ENCODE measurements at regions not wholly inside any gene's neighbourhood (a gene's known extent, or its start where the extent isn't known, plus 50 kb on each side); places are given as distances from the start of the nearest gene placed in this dataset.

- intact Hi-C loops (cut with micrococcal nuclease), result no loop called here
- H3K27ac ChIP-seq (ENCODE audit: low read depth, low read length), result no peak overlapping the region
- H3K4me1 ChIP-seq (ENCODE audit: insufficient read depth, low read length), result no peaks in the 10 kb centered on the region
- Mint-ChIP-seq H3K27ac (no peak overlapping the region), H3K36me3 (no peaks in the 10 kb centered on the region), H3K4me3 (no peak overlapping the region), H3K27me3 (no peaks in the 10 kb centered on the region), H3K4me1 (no peaks in the 10 kb centered on the region), H3K9me3 (peaks cover 0 to 4% (median 0%) of the 10 kb centered on the region in 8 donors)
- no peak overlapping the region for H3K4me3 ChIP-seq (ENCODE audit: low read length in 2 of 2)
- POLR2A ChIA-PET (ENCODE audit: partially characterized antibody), result no interaction called here
- CTCF ChIA-PET (ENCODE audit: partially characterized antibody), result no interaction called here
- no peaks in the 10 kb centered on the region for H3K9me3 ChIP-seq (ENCODE audit: control insufficient read depth in 1 of 2, low read length in 2 of 2)
- no peaks in the 10 kb centered on the region for H3K27me3 ChIP-seq (ENCODE audit: insufficient read depth, low read length)
- DNase-seq, result no peak
- H3K36me3 ChIP-seq (ENCODE audit: insufficient read depth, low read length), result no peaks in the 10 kb centered on the region
Measured at GRCh38 chr5:89299998-89300397, 417.0 kb upstream of the MEF2C start.

GRCh38 chr5:89297066-89297465 lies 414.1 kb upstream of the MEF2C start:
- Mint-ChIP-seq H3K4me1 (no peaks in the 10 kb centered on the region), H3K27ac (no peak overlapping the region), H3K4me3 (no peak overlapping the region), H3K27me3 (no peaks in the 10 kb centered on the region), H3K9me3 (peaks cover 0 to 2% (median under 1%) of the 10 kb centered on the region in 8 donors), H3K36me3 (no peaks in the 10 kb centered on the region)
- ChIA-PET CTCF (ENCODE audit: partially characterized antibody) (no interaction called here), POLR2A (ENCODE audit: partially characterized antibody) (no interaction called here)
- Histone ChIP-seq H3K4me3 (ENCODE audit: low read length in 2 of 2) (no peak overlapping the region), H3K4me1 (ENCODE audit: insufficient read depth, low read length) (no peaks in the 10 kb centered on the region), H3K9me3 (ENCODE audit: control insufficient read depth in 1 of 2, low read length in 2 of 2) (no peaks in the 10 kb centered on the region), H3K36me3 (ENCODE audit: insufficient read depth, low read length) (no peaks in the 10 kb centered on the region), H3K27me3 (ENCODE audit: insufficient read depth, low read length) (no peaks in the 10 kb centered on the region), H3K27ac (ENCODE audit: low read depth, low read length) (no peak overlapping the region)
- no peak for DNase-seq
- intact Hi-C loops (cut with micrococcal nuclease), result no loop called here

- no peaks in the 10 kb centered on the region for H3K36me3 ChIP-seq (ENCODE audit: insufficient read depth, low read length)
- H3K27ac Mint-ChIP-seq, result no peak overlapping the region
- H3K9me3 Mint-ChIP-seq, result peaks cover 0 to 4% (median 0%) of the 10 kb centered on the region in 8 donors
- H3K4me3 Mint-ChIP-seq, result no peak overlapping the region
- H3K9me3 ChIP-seq (ENCODE audit: control insufficient read depth in 1 of 2, low read length in 2 of 2), result no peaks in the 10 kb centered on the region
- no peaks in the 10 kb centered on the region for H3K36me3 Mint-ChIP-seq
- intact Hi-C loops (cut with micrococcal nuclease), result no loop called here
- no peaks in the 10 kb centered on the region for H3K4me1 ChIP-seq (ENCODE audit: insufficient read depth, low read length)
- no peak overlapping the region for H3K27ac ChIP-seq (ENCODE audit: low read depth, low read length)
- ChIA-PET POLR2A (ENCODE audit: partially characterized antibody) (no interaction called here), CTCF (ENCODE audit: partially characterized antibody) (no interaction called here)
- H3K4me1 Mint-ChIP-seq, result no peaks in the 10 kb centered on the region
- H3K27me3 Mint-ChIP-seq, result no peaks in the 10 kb centered on the region
- no peak for DNase-seq
- no peaks in the 10 kb centered on the region for H3K27me3 ChIP-seq (ENCODE audit: insufficient read depth, low read length)
- no peak overlapping the region for H3K4me3 ChIP-seq (ENCODE audit: low read length in 2 of 2)
Measured at GRCh38 chr5:89293810-89294209, 410.8 kb upstream of the MEF2C start.

- H3K4me1 Mint-ChIP-seq, result no peaks in the 10 kb centered on the region
- ChIA-PET CTCF (ENCODE audit: partially characterized antibody) (no interaction called here), POLR2A (ENCODE audit: partially characterized antibody) (no interaction called here)
- H3K27ac ChIP-seq (ENCODE audit: low read depth, low read length), result no peak overlapping the region
- H3K9me3 ChIP-seq (ENCODE audit: control insufficient read depth in 1 of 2, low read length in 2 of 2), result no peaks in the 10 kb centered on the region
- H3K27me3 ChIP-seq (ENCODE audit: insufficient read depth, low read length), result no peaks in the 10 kb centered on the region
- H3K27me3 Mint-ChIP-seq, result no peaks in the 10 kb centered on the region
- intact Hi-C loops (cut with micrococcal nuclease), result no loop called here
- H3K4me1 ChIP-seq (ENCODE audit: insufficient read depth, low read length), result no peaks in the 10 kb centered on the region
- H3K36me3 ChIP-seq (ENCODE audit: insufficient read depth, low read length), result no peaks in the 10 kb centered on the region
- H3K4me3 Mint-ChIP-seq, result no peak overlapping the region
- H3K9me3 Mint-ChIP-seq, result peaks cover 0 to 4% (median 0%) of the 10 kb centered on the region in 8 donors
- H3K36me3 Mint-ChIP-seq, result no peaks in the 10 kb centered on the region
- no peak overlapping the region for H3K4me3 ChIP-seq (ENCODE audit: low read length in 2 of 2)
- no peak overlapping the region for H3K27ac Mint-ChIP-seq
- DNase-seq, result no peak
Measured at GRCh38 chr5:89292487-89292886, 409.5 kb upstream of the MEF2C start.

- no peaks in the 10 kb centered on the region for H3K27me3 Mint-ChIP-seq
- no peaks in the 10 kb centered on the region for H3K9me3 ChIP-seq (ENCODE audit: control insufficient read depth in 1 of 2, low read length in 2 of 2)
- ChIA-PET POLR2A (ENCODE audit: partially characterized antibody) (no interaction called here), CTCF (ENCODE audit: partially characterized antibody) (no interaction called here)
- H3K36me3 Mint-ChIP-seq, result no peaks in the 10 kb centered on the region
- no peaks in the 10 kb centered on the region for H3K4me1 Mint-ChIP-seq
- no peaks in the 10 kb centered on the region for H3K36me3 ChIP-seq (ENCODE audit: insufficient read depth, low read length)
- no peak overlapping the region for H3K27ac ChIP-seq (ENCODE audit: low read depth, low read length)
- H3K4me3 Mint-ChIP-seq, result no peak overlapping the region
- H3K4me3 ChIP-seq (ENCODE audit: low read length in 2 of 2), result no peak overlapping the region
- peaks cover 0 to 4% (median 2%) of the 10 kb centered on the region in 8 donors for H3K9me3 Mint-ChIP-seq
- intact Hi-C loops (cut with micrococcal nuclease), result no loop called here
- no peak overlapping the region for H3K27ac Mint-ChIP-seq
- H3K4me1 ChIP-seq (ENCODE audit: insufficient read depth, low read length), result no peaks in the 10 kb centered on the region
- no peaks in the 10 kb centered on the region for H3K27me3 ChIP-seq (ENCODE audit: insufficient read depth, low read length)
- DNase-seq, result no peak
Measured at GRCh38 chr5:89289604-89290003, 406.6 kb upstream of the MEF2C start.

- Histone ChIP-seq H3K36me3 (ENCODE audit: insufficient read depth, low read length) (no peaks in the 10 kb centered on the region), H3K9me3 (ENCODE audit: control insufficient read depth in 1 of 2, low read length in 2 of 2) (no peaks in the 10 kb centered on the region), H3K4me1 (ENCODE audit: insufficient read depth, low read length) (no peaks in the 10 kb centered on the region), H3K4me3 (ENCODE audit: low read length in 2 of 2) (no peak overlapping the region), H3K27ac (ENCODE audit: low read depth, low read length) (no peak overlapping the region), H3K27me3 (ENCODE audit: insufficient read depth, low read length) (no peaks in the 10 kb centered on the region)
- no peak for DNase-seq
- Mint-ChIP-seq H3K27me3 (no peaks in the 10 kb centered on the region), H3K4me3 (no peak overlapping the region), H3K36me3 (no peaks in the 10 kb centered on the region), H3K9me3 (peaks cover 0 to 4% (median under 1%) of the 10 kb centered on the region in 8 donors), H3K27ac (no peak overlapping the region), H3K4me1 (no peaks in the 10 kb centered on the region)
- intact Hi-C loops (cut with micrococcal nuclease), result no loop called here
- POLR2A ChIA-PET (ENCODE audit: partially characterized antibody), result no interaction called here
- CTCF ChIA-PET (ENCODE audit: partially characterized antibody), result no interaction called here
Measured at GRCh38 chr5:89287964-89288363, 405.0 kb upstream of the MEF2C start.

GRCh38 chr5:89286320-89286719 lies 403.3 kb upstream of the MEF2C start:
- Histone ChIP-seq H3K9me3 (ENCODE audit: control insufficient read depth in 1 of 2, low read length in 2 of 2) (no peaks in the 10 kb centered on the region), H3K4me3 (ENCODE audit: low read length in 2 of 2) (no peak overlapping the region), H3K36me3 (ENCODE audit: insufficient read depth, low read length) (no peaks in the 10 kb centered on the region), H3K4me1 (ENCODE audit: insufficient read depth, low read length) (no peaks in the 10 kb centered on the region), H3K27ac (ENCODE audit: low read depth, low read length) (no peak overlapping the region), H3K27me3 (ENCODE audit: insufficient read depth, low read length) (no peaks in the 10 kb centered on the region)
- intact Hi-C loops (cut with micrococcal nuclease), result no loop called here
- peaks cover 0 to 4% (median 2%) of the 10 kb centered on the region in 8 donors for H3K9me3 Mint-ChIP-seq
- H3K36me3 Mint-ChIP-seq, result no peaks in the 10 kb centered on the region
- DNase-seq, result no peak
- ChIA-PET CTCF (ENCODE audit: partially characterized antibody) (no interaction called here), POLR2A (ENCODE audit: partially characterized antibody) (no interaction called here)
- H3K27ac Mint-ChIP-seq, result no peak overlapping the region
- H3K4me1 Mint-ChIP-seq, result no peaks in the 10 kb centered on the region
- no peak overlapping the region for H3K4me3 Mint-ChIP-seq
- no peaks in the 10 kb centered on the region for H3K27me3 Mint-ChIP-seq

GRCh38 chr5:89283728-89284493 lies 400.9 kb upstream of the MEF2C start:
- peaks cover 0 to 1% of the 10 kb centered on the region in 2 donors for H3K27me3 Mint-ChIP-seq

More at GRCh38 chr5:89283728-89284493, 400.9 kb upstream of the MEF2C start:
- Mint-ChIP-seq H3K9me3 (peaks cover 0 to 3% (median under 1%) of the 10 kb centered on the region in 8 donors), H3K36me3 (no peaks in the 10 kb centered on the region), H3K27ac (no peak overlapping the region), H3K4me3 (no peak overlapping the region), H3K4me1 (no peaks in the 10 kb centered on the region)
- DNase-seq, result no peak
- H3K36me3 ChIP-seq (ENCODE audit: insufficient read depth, low read length), result no peaks in the 10 kb centered on the region
- no peaks in the 10 kb centered on the region for H3K9me3 ChIP-seq (ENCODE audit: control insufficient read depth in 1 of 2, low read length in 2 of 2)
- no peak overlapping the region for H3K27ac ChIP-seq (ENCODE audit: low read depth, low read length)
- no peaks in the 10 kb centered on the region for H3K27me3 ChIP-seq (ENCODE audit: insufficient read depth, low read length)
- intact Hi-C loops (cut with micrococcal nuclease), result no loop called here
- no peaks in the 10 kb centered on the region for H3K4me1 ChIP-seq (ENCODE audit: insufficient read depth, low read length)
- ChIA-PET CTCF (ENCODE audit: partially characterized antibody) (no interaction called here), POLR2A (ENCODE audit: partially characterized antibody) (no interaction called here)
- no peak overlapping the region for H3K4me3 ChIP-seq (ENCODE audit: low read length in 2 of 2)
